PC-9 (cell line): ENCODE measurements at regions not wholly inside any gene's neighbourhood (a gene's known extent, or its start where the extent isn't known, plus 50 kb on each side); places are given as distances from the start of the nearest gene placed in this dataset.

ENCODE experiments used
- BruUV-seq: library from RNA; stranded (reverse); fragments of 400-500 nt; replicated peaks from 2 replicates; lab custom pipeline; 2021; lab: Mats Ljungman, UMichigan
- CTCF ChIA-PET: fragments of 300-600 bp; sonication (Branson Sonifier 250); formaldehyde crosslinking; loops from one replicate; lab custom pipeline; 2022; ENCODE audit warnings: antibody characterized with exemption; lab: Charles Lee
- POLR2A ChIA-PET: fragments of 300-600 bp; sonication (Branson Sonifier 250); formaldehyde crosslinking; loops from one replicate; lab custom pipeline; 2022; ENCODE audit warnings: antibody characterized with exemption; ENCODE audit not compliant: unreplicated experiment; lab: Charles Lee
- DNase-seq, 2 experiments: peaks; one replicate each; pipeline versions ENCODE4 v3.0.0 to v3.0.0-alpha.2; 2015 to 2022; ENCODE audit warnings: mixed read lengths in 1 of 2
- H2AFZ ChIP-seq: fragments of 200-600 bp; sonication (generic); 2 replicates; pipeline ENCODE4 v1.8.1; 2017; ENCODE audit warnings: antibody characterized with exemption
- H3F3A ChIP-seq: fragments of 200-600 bp; sonication (generic); 2 replicates; pipeline ENCODE4 v1.8.1; 2017; ENCODE audit warnings: antibody characterized with exemption, mild to moderate bottlenecking, low read depth; ENCODE audit not compliant: insufficient read depth
- H3K27ac ChIP-seq: fragments of 200-600 bp; sonication (generic); 2 replicates; pipeline ENCODE4 v1.6.1; 2016; ENCODE audit warnings: mixed run types
- H3K27me3 ChIP-seq: fragments of 200-600 bp; sonication (generic); 2 replicates; pipeline ENCODE4 v1.6.1; 2016; ENCODE audit warnings: low read depth, mixed run types; ENCODE audit not compliant: insufficient read depth
- H3K36me3 ChIP-seq: fragments of 200-600 bp; sonication (generic); 2 replicates; pipeline ENCODE4 v1.6.1; 2016; ENCODE audit warnings: low read depth, mixed run types
- H3K4me1 ChIP-seq: fragments of 200-600 bp; sonication (generic); replicated peaks from 2 replicates; pipeline ENCODE4 v1.6.1; 2016; ENCODE audit warnings: mixed run types; ENCODE audit not compliant: insufficient read depth
- H3K4me2 ChIP-seq: fragments of 200-600 bp; sonication (generic); 2 replicates; pipeline ENCODE4 v1.6.1; 2017; ENCODE audit warnings: mixed run types
- H3K4me3 ChIP-seq: fragments of 200-600 bp; sonication (generic); 2 replicates; pipeline ENCODE4 v1.6.1; 2016; ENCODE audit warnings: mixed run types
- H3K79me2 ChIP-seq: fragments of 200-600 bp; sonication (generic); 2 replicates; pipeline ENCODE4 v1.6.1; 2017; ENCODE audit warnings: low read depth, mixed run types
- H3K9me2 ChIP-seq: fragments of 200-600 bp; sonication (generic); 2 replicates; pipeline ENCODE4 v1.8.1; 2017; ENCODE audit warnings: mild to moderate bottlenecking; ENCODE audit not compliant: insufficient read depth
- H3K9me3 ChIP-seq: fragments of 200-600 bp; sonication (generic); 2 replicates; pipeline ENCODE4 v1.8.1; 2016; ENCODE audit warnings: low read depth; ENCODE audit not compliant: insufficient read depth
- H4K20me1 ChIP-seq: fragments of 200-600 bp; sonication (generic); 2 replicates; pipeline ENCODE4 v1.8.1; 2017; ENCODE audit not compliant: insufficient read depth
- EZH2 ChIP-seq: fragments of 200-600 bp; sonication (generic); IDR thresholded peaks from 2 replicates; pipeline ENCODE4 v1.8.0; 2017; ENCODE audit warnings: antibody characterized with exemption, low read depth
- intact Hi-C: fragments of 100-400 bp; cut with micrococcal nuclease; formaldehyde crosslinking; loops from one replicate; pipeline ENCODE4 v1.10.0; 2022; ENCODE audit not compliant: unreplicated experiment
- TF ChIP-seq, protein P1 (sequence below): fragments of 200-600 bp; sonication (generic); conservative IDR thresholded peaks from 2 replicates; pipeline ENCODE4 v1.6.1; 2017; ENCODE audit warnings: mixed run types, antibody characterized with exemption, mild to moderate bottlenecking, moderate library complexity

DNA sequence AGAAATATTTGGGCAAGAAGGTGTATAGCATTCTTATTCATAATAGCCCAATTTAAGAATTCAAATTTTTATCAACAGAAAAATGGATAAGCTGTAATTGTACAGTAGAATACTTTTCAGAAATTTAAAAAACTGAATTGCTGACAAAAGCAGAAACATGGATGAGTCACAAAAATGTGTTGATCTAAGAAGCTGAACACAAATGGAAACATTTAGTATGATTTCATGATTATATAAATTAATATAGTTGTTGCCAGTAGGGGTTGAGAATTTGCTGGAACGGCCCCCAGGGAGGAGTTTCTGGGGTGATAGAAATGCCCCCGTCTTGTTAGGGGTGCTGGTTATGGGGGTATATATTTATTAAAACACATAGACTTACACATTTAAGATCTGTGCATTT, 179.1 kb downstream of the KLF6 start:
- ChIA-PET POLR2A (no interaction called here), CTCF (no interaction called here)
- H3F3A ChIP-seq: no peaks in the 10 kb centered on the region
- no peaks in the 10 kb centered on the region for H3K4me1 ChIP-seq
- H3K36me3 ChIP-seq: no peaks in the 10 kb centered on the region
- no peak for DNase-seq
- H3K4me2 ChIP-seq: no peak overlapping the region
- H3K27me3 ChIP-seq: no peaks in the 10 kb centered on the region
- H4K20me1 ChIP-seq: no peaks in the 10 kb centered on the region
- no TSS peak for BruUV-seq
- no peak for TF ChIP-seq EZH2
- TF ChIP-seq, protein P1, sequence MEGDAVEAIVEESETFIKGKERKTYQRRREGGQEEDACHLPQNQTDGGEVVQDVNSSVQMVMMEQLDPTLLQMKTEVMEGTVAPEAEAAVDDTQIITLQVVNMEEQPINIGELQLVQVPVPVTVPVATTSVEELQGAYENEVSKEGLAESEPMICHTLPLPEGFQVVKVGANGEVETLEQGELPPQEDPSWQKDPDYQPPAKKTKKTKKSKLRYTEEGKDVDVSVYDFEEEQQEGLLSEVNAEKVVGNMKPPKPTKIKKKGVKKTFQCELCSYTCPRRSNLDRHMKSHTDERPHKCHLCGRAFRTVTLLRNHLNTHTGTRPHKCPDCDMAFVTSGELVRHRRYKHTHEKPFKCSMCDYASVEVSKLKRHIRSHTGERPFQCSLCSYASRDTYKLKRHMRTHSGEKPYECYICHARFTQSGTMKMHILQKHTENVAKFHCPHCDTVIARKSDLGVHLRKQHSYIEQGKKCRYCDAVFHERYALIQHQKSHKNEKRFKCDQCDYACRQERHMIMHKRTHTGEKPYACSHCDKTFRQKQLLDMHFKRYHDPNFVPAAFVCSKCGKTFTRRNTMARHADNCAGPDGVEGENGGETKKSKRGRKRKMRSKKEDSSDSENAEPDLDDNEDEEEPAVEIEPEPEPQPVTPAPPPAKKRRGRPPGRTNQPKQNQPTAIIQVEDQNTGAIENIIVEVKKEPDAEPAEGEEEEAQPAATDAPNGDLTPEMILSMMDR: no peak
- intact Hi-C loops: no loop called here
- no peak overlapping the region for H2AFZ ChIP-seq
- peaks cover 11% of the 10 kb centered on the region for H3K9me3 ChIP-seq
- H3K4me3 ChIP-seq: no peak overlapping the region
- H3K27ac ChIP-seq: no peak overlapping the region
- no peaks in the 10 kb centered on the region for H3K9me2 ChIP-seq
- H3K79me2 ChIP-seq: no peaks in the 10 kb centered on the region

DNA sequence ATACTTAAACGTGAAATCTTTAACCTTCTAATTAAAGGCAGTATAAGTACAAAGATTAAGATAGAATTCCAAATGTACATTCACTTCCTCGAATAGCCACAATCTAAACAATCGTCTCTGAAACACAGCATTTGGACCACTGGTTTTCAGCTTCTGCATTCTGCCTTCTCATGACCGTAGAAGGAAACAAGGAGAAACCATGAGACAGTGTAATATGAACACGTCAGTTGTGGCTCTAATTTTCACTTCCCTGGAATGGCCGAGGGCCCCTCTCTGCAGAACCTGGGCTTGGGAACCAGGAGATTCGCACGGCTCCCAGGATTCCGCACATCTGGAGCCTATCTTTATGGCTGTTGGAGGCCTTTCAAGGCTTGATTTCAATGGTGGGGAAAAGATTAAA, 189.3 kb downstream of the KLF6 start:
- no TSS peak for BruUV-seq
- Histone ChIP-seq H3F3A (no peaks in the 10 kb centered on the region), H3K4me2 (no peak overlapping the region), H3K4me1 (no peaks in the 10 kb centered on the region), H4K20me1 (no peaks in the 10 kb centered on the region), H3K9me3 (no peaks in the 10 kb centered on the region), H2AFZ (no peak overlapping the region), H3K27ac (no peak overlapping the region), H3K4me3 (no peak overlapping the region), H3K36me3 (no peaks in the 10 kb centered on the region), H3K9me2 (no peaks in the 10 kb centered on the region), H3K27me3 (no peaks in the 10 kb centered on the region), H3K79me2 (no peaks in the 10 kb centered on the region)
- intact Hi-C loops: no loop called here
- TF ChIP-seq, protein P1: no peak
- no peak for TF ChIP-seq EZH2
- DNase-seq: no peak
- CTCF ChIA-PET: no interaction called here
- POLR2A ChIA-PET: interaction anchor here (0.6 kb wide), 1 partner anchor 238 kb away, joined by 4 read pairs; no protein-coding TSS in a partner anchor

DNA sequence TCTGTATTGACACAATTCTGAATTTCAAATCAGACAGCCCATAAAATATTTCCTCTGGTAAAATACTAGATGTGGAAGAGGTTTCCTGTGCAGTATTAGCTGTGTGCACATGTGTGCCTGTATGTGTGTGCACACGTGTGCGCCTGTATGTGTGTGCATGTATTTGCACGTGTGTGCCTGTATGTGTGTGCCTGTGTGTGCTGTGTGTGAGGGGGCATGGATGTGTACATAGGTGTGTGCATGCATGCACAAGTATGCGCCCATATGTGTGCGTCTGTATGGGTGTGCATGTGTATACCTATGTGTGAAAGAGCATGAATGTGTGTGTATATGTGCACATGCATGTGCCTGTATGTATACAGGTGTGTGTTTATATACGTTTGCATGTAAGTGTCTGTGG, 191.4 kb downstream of the KLF6 start:
- no peaks in the 10 kb centered on the region for H3K36me3 ChIP-seq
- H3K27ac ChIP-seq: no peak overlapping the region
- intact Hi-C loops: no loop called here
- H3F3A ChIP-seq: no peaks in the 10 kb centered on the region
- TF ChIP-seq EZH2: no peak
- TF ChIP-seq, protein P1: no peak
- ChIA-PET CTCF (no interaction called here), POLR2A (no interaction called here)
- no peak overlapping the region for H3K4me2 ChIP-seq
- no peak overlapping the region for H3K4me3 ChIP-seq
- H2AFZ ChIP-seq: no peak overlapping the region
- no peaks in the 10 kb centered on the region for H3K4me1 ChIP-seq
- no peaks in the 10 kb centered on the region for H3K79me2 ChIP-seq
- no TSS peak for BruUV-seq
- H3K9me3 ChIP-seq: no peaks in the 10 kb centered on the region
- no peaks in the 10 kb centered on the region for H3K9me2 ChIP-seq
- no peak for DNase-seq
- H3K27me3 ChIP-seq: no peaks in the 10 kb centered on the region
- no peaks in the 10 kb centered on the region for H4K20me1 ChIP-seq
